Spleen (tissue), 11 donors: ENCODE measurements at regions not wholly inside any gene's neighbourhood (a gene's known extent, or its start where the extent isn't known, plus 50 kb on each side); places are given as distances from the start of the nearest gene placed in this dataset.

Experiments used
- DNase-seq: peaks from one replicate; pipeline ENCODE4 v3.0.0-alpha.2; 2020
- H3K27ac ChIP-seq, 8 donors: fragments of 200-600 bp; sonication (generic) in 7 of 8; 1 replicate in 4 of 8; 2 replicates in 4 of 8; pipeline versions ENCODE4 v1.5.0 to v1.8.0; 2016 to 2021; ENCODE audit warnings: inconsistent platforms in 4 of 8, mild to moderate bottlenecking in 4 of 8, moderate library complexity in 1 of 8
- H3K27me3 ChIP-seq, 7 donors: fragments of 200-600 bp; sonication (generic) in 6 of 7; replicated peaks in 1 of 7; 1 replicate in 4 of 7; 2 replicates in 3 of 7; pipeline versions ENCODE4 v1.5.0 to v1.8.0; 2016 to 2021; ENCODE audit warnings: inconsistent platforms in 3 of 7, mild to moderate bottlenecking in 1 of 7
- H3K36me3 ChIP-seq, 6 donors: fragments of 200-600 bp; sonication (generic) in 5 of 6; 1 replicate in 4 of 6; 2 replicates in 2 of 6; pipeline versions ENCODE4 v1.5.0 to v1.8.0; 2016 to 2021; ENCODE audit warnings: inconsistent platforms in 2 of 6
- H3K4me1 ChIP-seq, 6 donors: fragments of 200-600 bp; sonication (generic) in 5 of 6; 1 replicate in 3 of 6; 2 replicates in 3 of 6; pipeline versions ENCODE4 v1.5.0 to v1.8.0; 2016 to 2021; ENCODE audit warnings: inconsistent platforms in 3 of 6
- H3K4me3 ChIP-seq, 8 donors: fragments of 200-600 bp; sonication (generic) in 7 of 8; 1 replicate in 4 of 8; 2 replicates in 4 of 8; pipeline versions ENCODE4 v1.5.0 to v1.8.0; 2016 to 2021; ENCODE audit warnings: inconsistent platforms in 4 of 8, mild to moderate bottlenecking in 4 of 8, moderate library complexity in 2 of 8
- H3K9me3 ChIP-seq, 8 donors: fragments of 200-600 bp; sonication (generic) in 7 of 8; 1 replicate in 4 of 8; 2 replicates in 4 of 8; pipeline versions ENCODE4 v1.5.0 to v1.8.0; 2016 to 2021; ENCODE audit warnings: inconsistent platforms in 4 of 8
- CTCF ChIP-seq, 11 experiments: fragments of 200-600 bp in 7 of 11; fragments of 450-650 bp in 4 of 11; sonication (generic) in 4 of 11; IDR thresholded peaks in 8 of 11; conservative IDR thresholded peaks in 3 of 11; 1 replicate in 7 of 11; 2 replicates in 4 of 11; pipeline versions ENCODE4 v1.4.0 to v1.8.0; 2016 to 2021; ENCODE audit warnings: antibody characterized with exemption in 11 of 11, inconsistent platforms in 4 of 11, mild to moderate bottlenecking in 1 of 11
- POLR2A ChIP-seq, 3 donors: fragments of 450-650 bp; IDR thresholded peaks; one replicate each; pipeline ENCODE4 v1.5.1; 2017; ENCODE audit warnings: antibody characterized with exemption in 3 of 3, mild to moderate bottlenecking in 1 of 3
- POLR2AphosphoS5 ChIP-seq, 3 donors: sonication (generic); formaldehyde crosslinking; IDR thresholded peaks; one replicate each; pipeline ENCODE4 v1.5.1; 2017; ENCODE audit warnings: antibody characterized with exemption in 3 of 3
- whole genome bisulfite sequencing, 5 donors: extraction: QIAGEN DNeasy Blood & Tissue Kit in 3 of 5; methylation state at CpG; one replicate each; pipeline versions ENCODE4 v1.1.5 to v1.1.7; 2013 to 2018; 5-methylcytosine and 5-hydroxymethylcytosine counted together
- intact Hi-C: fragments of 100-400 bp; cut with DNase I; formaldehyde crosslinking; loops from one replicate; pipeline ENCODE4 v1.15.0; 2023; ENCODE audit warnings: low total_unique reads
- donor health status: healthy with polysubstance abuse.
- donor health status: DM: no; HTN: no; CAD: no; lungs with moderate emphysema.
- donor health status: DM: no; HTN: no; CAD: no.
- donor health status: Bipolar disorder and iron deficiency.
- donor health status: healthy.
- donor health status: DM: no; HTN: no; CAD: no.
- donor health status: DM: yes; HTN: yes; CAD: no.

DNA sequence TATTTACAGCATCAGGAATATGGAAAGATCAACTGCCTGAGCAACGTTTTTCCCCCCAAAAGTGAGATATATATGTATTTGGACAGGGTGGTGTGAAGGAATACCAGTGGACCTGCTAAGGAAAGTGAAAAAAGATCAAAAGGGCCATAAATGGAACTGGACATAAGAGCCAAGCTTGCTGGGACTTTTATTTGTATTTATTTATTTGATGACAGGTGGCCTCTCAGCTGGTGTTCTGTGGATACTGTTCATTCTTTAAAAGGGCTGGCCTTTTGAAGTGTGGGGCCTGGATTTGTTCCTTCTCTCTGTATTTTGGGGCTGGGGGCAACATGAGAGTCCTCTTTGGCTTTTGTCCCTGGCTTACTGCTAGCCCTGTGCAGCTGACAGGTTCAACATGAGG is 306.6 kb upstream of the N4BP1 start:
- Histone ChIP-seq H3K4me1 (no peaks in the 10 kb centered on the region), H3K9me3 (peaks cover 0 to 5% (median 0%) of the 10 kb centered on the region in 8 donors), H3K4me3 (no peak overlapping the region), H3K27ac (no peak overlapping the region), H3K27me3 (peaks cover 0 to 7% (median 0%) of the 10 kb centered on the region in 7 donors), H3K36me3 (no peaks in the 10 kb centered on the region)
- 25 to 48% (median 35%) methylated on average over 1 of the region's 1 CpG for WGBS, 5 donors
- TF ChIP-seq POLR2A (IDR thresholded peaks at IDR 0.05) (no peak), POLR2AphosphoS5 (IDR thresholded peaks at IDR 0.05) (no peak), CTCF (IDR thresholded peaks at IDR 0.05 in 8 of 11, conservative IDR thresholded peaks at IDR 0.05 in 3 of 11) (no peak)
- intact Hi-C loops, result no loop called here
- DNase-seq, result no peak

DNA sequence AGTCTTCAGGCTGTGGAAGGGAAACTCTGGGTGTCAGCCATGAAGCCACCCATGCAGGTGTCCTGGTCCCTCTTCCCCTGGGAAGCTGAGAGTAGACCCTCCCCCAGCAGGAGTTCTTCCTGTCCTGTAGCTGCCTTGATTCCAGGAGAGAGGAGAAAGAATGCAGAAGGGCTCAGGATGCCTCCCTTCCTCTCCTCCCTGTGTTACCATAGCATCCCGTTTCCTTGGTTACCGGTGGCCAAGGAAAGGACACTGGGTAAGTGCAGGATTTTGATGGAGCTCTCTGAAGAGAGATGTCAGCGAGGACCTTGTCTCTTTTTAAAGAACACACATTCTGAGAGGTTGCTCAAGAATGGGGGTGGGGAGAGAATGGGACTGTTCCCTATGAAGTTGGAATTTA is 304.1 kb upstream of the N4BP1 start:
- Histone ChIP-seq H3K4me3 (no peak overlapping the region), H3K9me3 (peaks cover 0 to 4% (median 0%) of the 10 kb centered on the region in 8 donors), H3K27ac (no peak overlapping the region), H3K27me3 (peaks cover 0 to 7% (median 0%) of the 10 kb centered on the region in 7 donors), H3K36me3 (no peaks in the 10 kb centered on the region), H3K4me1 (no peaks in the 10 kb centered on the region)
- no peak for DNase-seq
- intact Hi-C loops, result no loop called here
- WGBS, 5 donors, result 62 to 77% (median 72%) methylated on average over 3 of the region's 3 CpGs
- TF ChIP-seq POLR2AphosphoS5 (IDR thresholded peaks at IDR 0.05) (no peak), CTCF (IDR thresholded peaks at IDR 0.05 in 8 of 11, conservative IDR thresholded peaks at IDR 0.05 in 3 of 11) (no peak), POLR2A (IDR thresholded peaks at IDR 0.05) (no peak)

DNA sequence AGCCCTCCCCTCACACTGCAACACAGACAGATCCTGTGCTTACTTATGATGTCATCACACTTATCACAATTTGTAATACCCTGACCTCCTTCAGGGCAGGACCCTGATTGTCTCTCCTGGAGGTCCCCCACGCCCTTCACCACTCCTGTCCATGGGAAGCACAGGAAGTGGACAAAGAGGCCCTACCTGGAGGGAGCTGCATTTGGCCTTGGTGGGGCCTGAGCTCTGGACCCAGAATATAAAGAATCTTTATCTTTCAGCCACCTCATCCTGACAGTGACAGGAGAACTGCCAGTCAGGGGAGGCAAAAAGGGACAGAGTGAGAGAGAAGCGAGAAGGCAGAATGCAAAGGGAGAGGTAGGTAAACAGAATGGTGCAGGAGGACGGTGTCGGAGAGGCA is 303.4 kb upstream of the N4BP1 start:
- Histone ChIP-seq H3K36me3 (no peaks in the 10 kb centered on the region), H3K4me1 (no peaks in the 10 kb centered on the region), H3K27me3 (peaks cover 0 to 7% (median 0%) of the 10 kb centered on the region in 7 donors), H3K27ac (no peak overlapping the region), H3K9me3 (peaks cover 0 to 4% (median 0%) of the 10 kb centered on the region in 8 donors), H3K4me3 (no peak overlapping the region)
- DNase-seq, result no peak
- intact Hi-C loops, result no loop called here
- 69 to 79% (median 73%) methylated on average over 4 of the region's 4 CpGs for WGBS, 5 donors
- TF ChIP-seq POLR2AphosphoS5 (IDR thresholded peaks at IDR 0.05), result no peak
- TF ChIP-seq CTCF (IDR thresholded peaks at IDR 0.05 in 8 of 11, conservative IDR thresholded peaks at IDR 0.05 in 3 of 11), result no peak
- TF ChIP-seq POLR2A (IDR thresholded peaks at IDR 0.05), result no peak

DNA sequence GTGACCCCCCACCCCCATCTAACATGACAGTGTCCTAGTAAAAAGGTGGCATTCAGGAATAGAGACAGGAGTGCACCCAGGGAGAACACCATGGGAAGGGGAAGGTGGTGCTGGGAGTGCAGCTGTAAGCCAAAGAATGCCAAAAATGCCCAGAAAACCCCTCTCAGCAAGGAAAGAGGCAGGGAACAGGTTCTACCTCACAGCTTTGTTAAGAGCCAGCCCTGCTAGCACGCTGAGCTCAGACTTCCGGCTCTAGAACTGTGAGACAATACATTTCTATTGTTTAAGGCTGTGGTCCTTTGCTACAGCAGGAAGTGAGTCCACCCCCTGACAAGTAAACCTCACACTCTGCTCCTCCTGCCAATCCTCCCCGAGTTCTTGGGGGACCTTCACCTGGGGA is 302.4 kb upstream of the N4BP1 start:
- TF ChIP-seq CTCF (IDR thresholded peaks at IDR 0.05 in 8 of 11, conservative IDR thresholded peaks at IDR 0.05 in 3 of 11), result no peak
- TF ChIP-seq POLR2A (IDR thresholded peaks at IDR 0.05), result no peak
- no peak for TF ChIP-seq POLR2AphosphoS5 (IDR thresholded peaks at IDR 0.05)
- intact Hi-C loops, result no loop called here
- Histone ChIP-seq H3K4me1 (no peaks in the 10 kb centered on the region), H3K27ac (no peak overlapping the region), H3K9me3 (peaks cover 0 to 4% (median 0%) of the 10 kb centered on the region in 8 donors), H3K27me3 (peaks cover 0 to 7% (median 0%) of the 10 kb centered on the region in 7 donors), H3K4me3 (no peak overlapping the region), H3K36me3 (no peaks in the 10 kb centered on the region)
- 15 to 27% (median 20%) methylated on average over 3 of the region's 3 CpGs for WGBS, 5 donors
- DNase-seq, result no peak
